ENCODE measurements at regions not wholly inside any gene's neighbourhood (a gene's known extent, or its start where the extent isn't known, plus 50 kb on each side); places are given as distances from the start of the nearest gene placed in this dataset.

DNA sequence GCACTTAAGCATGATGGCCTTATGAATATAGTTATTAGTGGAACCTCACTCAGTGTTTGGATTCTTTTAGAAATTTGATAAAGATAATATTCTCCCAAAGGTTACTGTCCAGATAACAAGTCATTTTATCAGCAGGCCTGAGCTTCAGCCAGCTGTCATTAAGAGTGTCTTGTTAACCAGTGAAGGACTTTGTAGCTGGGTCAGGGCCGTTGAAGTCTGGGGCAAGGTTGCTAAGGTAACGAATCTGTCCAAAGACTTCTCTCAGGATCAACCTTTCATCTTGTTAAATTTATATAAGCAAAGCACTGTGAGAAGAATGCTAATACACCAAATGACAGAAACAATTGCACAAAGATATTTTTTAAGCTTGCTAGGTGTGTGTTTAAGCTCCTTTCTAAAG, 271.3 kb upstream of the TMPO start:
- Mint-ChIP-seq H3K4me3 (ENCODE audit: unreplicated experiment) (no peak overlapping the region), H3K4me1 (ENCODE audit: low read depth) (no peaks in the 10 kb centered on the region), H3K27ac (ENCODE audit: unreplicated experiment) (no peak overlapping the region), H3K9me3 (ENCODE audit: low read depth) (peaks cover 2% of the 10 kb centered on the region), H3K27me3 (ENCODE audit: low read depth) (peaks cover 2% of the 10 kb centered on the region), H3K36me3 (ENCODE audit: low read depth) (no peaks in the 10 kb centered on the region)
- TF ChIP-seq, protein P1, sequence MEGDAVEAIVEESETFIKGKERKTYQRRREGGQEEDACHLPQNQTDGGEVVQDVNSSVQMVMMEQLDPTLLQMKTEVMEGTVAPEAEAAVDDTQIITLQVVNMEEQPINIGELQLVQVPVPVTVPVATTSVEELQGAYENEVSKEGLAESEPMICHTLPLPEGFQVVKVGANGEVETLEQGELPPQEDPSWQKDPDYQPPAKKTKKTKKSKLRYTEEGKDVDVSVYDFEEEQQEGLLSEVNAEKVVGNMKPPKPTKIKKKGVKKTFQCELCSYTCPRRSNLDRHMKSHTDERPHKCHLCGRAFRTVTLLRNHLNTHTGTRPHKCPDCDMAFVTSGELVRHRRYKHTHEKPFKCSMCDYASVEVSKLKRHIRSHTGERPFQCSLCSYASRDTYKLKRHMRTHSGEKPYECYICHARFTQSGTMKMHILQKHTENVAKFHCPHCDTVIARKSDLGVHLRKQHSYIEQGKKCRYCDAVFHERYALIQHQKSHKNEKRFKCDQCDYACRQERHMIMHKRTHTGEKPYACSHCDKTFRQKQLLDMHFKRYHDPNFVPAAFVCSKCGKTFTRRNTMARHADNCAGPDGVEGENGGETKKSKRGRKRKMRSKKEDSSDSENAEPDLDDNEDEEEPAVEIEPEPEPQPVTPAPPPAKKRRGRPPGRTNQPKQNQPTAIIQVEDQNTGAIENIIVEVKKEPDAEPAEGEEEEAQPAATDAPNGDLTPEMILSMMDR (IDR thresholded peaks at IDR 0.05), result no peak
- no peak for DNase-seq (ENCODE audit: low spot score)

DNA sequence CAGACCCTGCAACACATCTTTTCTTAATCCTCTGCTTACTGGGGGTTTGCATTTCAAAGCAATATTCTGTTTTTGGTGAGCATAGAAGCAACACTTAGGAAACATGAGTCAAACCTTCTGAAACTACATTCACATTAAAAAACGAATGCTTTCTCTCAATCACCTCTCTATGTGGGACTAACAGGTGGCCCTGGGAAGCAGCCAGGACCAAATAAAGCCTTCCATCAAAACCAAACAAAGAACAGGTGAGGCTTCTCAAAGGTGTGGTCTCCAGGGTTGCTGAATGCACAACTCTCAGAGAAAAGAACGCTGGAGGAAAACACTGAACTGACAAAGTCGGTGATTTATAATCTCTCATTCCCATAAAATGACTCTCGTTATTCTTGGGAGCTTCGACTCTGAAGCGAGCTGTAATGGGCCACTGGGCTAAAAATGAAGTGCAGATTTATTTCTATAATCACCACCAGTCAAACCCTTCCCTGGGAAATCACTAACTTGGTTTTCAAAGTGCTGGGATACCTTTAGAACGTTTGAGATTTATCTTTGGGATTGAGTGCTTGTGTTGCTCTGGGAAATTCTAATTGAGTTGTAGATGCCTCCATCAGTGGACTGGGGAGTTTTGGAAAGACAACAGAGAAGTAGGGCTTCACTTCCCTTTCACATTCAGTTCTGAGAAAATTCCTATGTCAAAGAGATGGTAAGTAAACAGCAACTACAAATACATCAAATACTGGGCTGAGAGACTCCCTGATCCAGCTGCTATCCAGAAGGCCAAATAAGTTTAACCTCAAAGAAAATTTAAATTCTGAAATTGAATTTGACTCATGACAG, 262.0 kb upstream of the TMPO start:
- Mint-ChIP-seq H3K36me3 (ENCODE audit: low read depth) (no peaks in the 10 kb centered on the region), H3K4me1 (ENCODE audit: low read depth) (no peaks in the 10 kb centered on the region), H3K9me3 (ENCODE audit: low read depth) (no peaks in the 10 kb centered on the region), H3K4me3 (ENCODE audit: unreplicated experiment) (no peak overlapping the region), H3K27ac (ENCODE audit: unreplicated experiment) (no peak overlapping the region), H3K27me3 (ENCODE audit: low read depth) (peaks cover 15% of the 10 kb centered on the region)
- TF ChIP-seq, protein P1 (IDR thresholded peaks at IDR 0.05), result no peak
- DNase-seq (ENCODE audit: low spot score), result no peak

DNA sequence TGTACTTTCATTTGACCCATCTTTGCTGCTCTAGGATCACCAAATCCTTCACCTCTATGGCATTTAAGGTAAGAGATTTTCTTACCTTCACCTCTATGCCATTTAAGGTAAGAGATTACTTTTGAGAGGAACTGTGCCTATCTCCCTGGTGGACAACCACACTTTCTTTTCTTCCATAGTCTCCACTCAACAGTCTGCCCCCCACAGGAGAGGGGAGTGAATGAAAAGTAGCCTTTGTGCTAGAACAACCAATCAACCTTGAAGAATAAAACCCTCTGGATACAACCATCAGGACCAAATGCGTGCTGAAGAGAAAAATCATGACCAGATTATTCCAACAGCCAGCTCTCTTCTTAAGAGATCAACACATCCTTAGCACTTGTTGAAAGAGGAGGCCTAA, 258.6 kb upstream of the TMPO start:
- no peaks in the 10 kb centered on the region for H3K36me3 Mint-ChIP-seq (ENCODE audit: low read depth)

DNA sequence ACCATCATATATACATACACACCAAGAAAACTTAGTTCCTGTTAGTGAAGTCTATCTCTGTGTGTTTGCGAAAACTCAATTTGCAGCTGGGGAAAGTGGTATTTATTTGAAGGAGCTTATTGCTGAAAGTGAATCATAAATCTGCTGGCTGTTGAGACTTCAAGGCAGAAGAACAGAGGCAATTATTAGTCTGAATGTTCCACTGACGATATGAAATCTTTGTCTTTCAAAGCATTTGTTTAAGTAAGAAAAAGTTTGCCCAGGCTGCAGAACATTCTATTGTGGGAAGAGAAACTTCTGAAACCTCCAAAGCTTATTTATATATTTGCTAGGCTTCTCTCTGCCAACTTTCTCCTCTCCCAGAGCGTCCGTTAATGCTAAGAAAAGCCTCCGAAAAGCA, 255.7 kb upstream of the TMPO start:
- H3K4me1 Mint-ChIP-seq (ENCODE audit: low read depth), result no peaks in the 10 kb centered on the region
- TF ChIP-seq, protein P1 (IDR thresholded peaks at IDR 0.05), result no peak
- no peaks in the 10 kb centered on the region for H3K9me3 Mint-ChIP-seq (ENCODE audit: low read depth)
- no peaks in the 10 kb centered on the region for H3K36me3 Mint-ChIP-seq (ENCODE audit: low read depth)
- no peak for DNase-seq (ENCODE audit: low spot score)
- no peak overlapping the region for H3K27ac Mint-ChIP-seq (ENCODE audit: unreplicated experiment)
- H3K27me3 Mint-ChIP-seq (ENCODE audit: low read depth), result peaks cover 27% of the 10 kb centered on the region
- no peak overlapping the region for H3K4me3 Mint-ChIP-seq (ENCODE audit: unreplicated experiment)

More for the DNA sequence above, 258.6 kb upstream of the TMPO start:
- H3K9me3 Mint-ChIP-seq (ENCODE audit: low read depth), result no peaks in the 10 kb centered on the region
- H3K4me3 Mint-ChIP-seq (ENCODE audit: unreplicated experiment), result no peak overlapping the region
- peaks cover 24% of the 10 kb centered on the region for H3K27me3 Mint-ChIP-seq (ENCODE audit: low read depth)
- TF ChIP-seq, protein P1 (IDR thresholded peaks at IDR 0.05), result no peak
- no peaks in the 10 kb centered on the region for H3K4me1 Mint-ChIP-seq (ENCODE audit: low read depth)
- DNase-seq (ENCODE audit: low spot score), result no peak
- H3K27ac Mint-ChIP-seq (ENCODE audit: unreplicated experiment), result no peak overlapping the region

DNA sequence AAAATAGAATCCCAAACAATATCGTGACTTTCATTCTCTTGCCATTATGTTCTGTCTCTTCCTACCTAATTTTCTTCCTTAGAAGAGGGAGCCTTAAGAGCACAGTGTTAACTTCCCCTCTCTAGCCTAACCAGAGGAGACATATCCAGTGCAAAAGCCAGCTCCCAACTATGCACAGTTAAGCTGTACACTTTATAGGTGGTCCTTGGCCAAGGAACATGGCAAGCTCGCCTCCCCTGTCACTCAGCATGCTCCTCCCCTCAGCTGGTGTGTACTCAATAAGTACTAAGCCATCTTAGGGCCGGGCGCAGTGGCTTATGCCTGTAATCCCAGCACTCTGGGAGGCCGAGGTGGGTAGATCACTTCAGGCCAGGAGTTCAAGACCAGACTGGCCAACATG, 255.1 kb upstream of the TMPO start:
- Mint-ChIP-seq H3K36me3 (ENCODE audit: low read depth) (no peaks in the 10 kb centered on the region), H3K9me3 (ENCODE audit: low read depth) (no peaks in the 10 kb centered on the region), H3K27me3 (ENCODE audit: low read depth) (peaks cover 24% of the 10 kb centered on the region), H3K4me1 (ENCODE audit: low read depth) (no peaks in the 10 kb centered on the region), H3K27ac (ENCODE audit: unreplicated experiment) (no peak overlapping the region), H3K4me3 (ENCODE audit: unreplicated experiment) (no peak overlapping the region)
- DNase-seq (ENCODE audit: low spot score), result no peak
- TF ChIP-seq, protein P1 (IDR thresholded peaks at IDR 0.05), result no peak
